ENCODE measurements at regions not wholly inside any gene's neighbourhood (a gene's known extent, or its start where the extent isn't known, plus 50 kb on each side); places are given as distances from the start of the nearest gene placed in this dataset.

DNA sequence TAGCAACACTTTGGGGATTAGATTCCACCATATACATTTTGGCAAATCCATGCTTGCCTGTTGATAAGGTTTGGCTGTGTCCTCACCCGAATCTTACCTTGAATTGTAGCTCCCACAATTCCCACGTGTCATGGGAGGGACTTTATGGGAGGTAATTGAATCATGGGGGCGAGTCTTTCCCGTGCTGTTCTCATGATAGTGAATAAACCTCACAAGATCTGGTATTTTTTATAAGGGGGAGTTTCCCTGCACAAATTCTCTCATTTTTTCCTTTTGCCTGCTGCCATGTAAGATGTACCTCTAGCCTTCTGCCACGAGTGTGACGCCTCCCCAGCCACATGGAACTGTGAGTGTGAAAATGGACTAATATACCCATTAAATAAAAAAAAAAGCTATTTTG is 265.3 kb downstream of the MRPL39 start:
- DNase-seq (ENCODE audit: insufficient read length, low spot score) (no peak), FAIRE-seq (no peak)

DNA sequence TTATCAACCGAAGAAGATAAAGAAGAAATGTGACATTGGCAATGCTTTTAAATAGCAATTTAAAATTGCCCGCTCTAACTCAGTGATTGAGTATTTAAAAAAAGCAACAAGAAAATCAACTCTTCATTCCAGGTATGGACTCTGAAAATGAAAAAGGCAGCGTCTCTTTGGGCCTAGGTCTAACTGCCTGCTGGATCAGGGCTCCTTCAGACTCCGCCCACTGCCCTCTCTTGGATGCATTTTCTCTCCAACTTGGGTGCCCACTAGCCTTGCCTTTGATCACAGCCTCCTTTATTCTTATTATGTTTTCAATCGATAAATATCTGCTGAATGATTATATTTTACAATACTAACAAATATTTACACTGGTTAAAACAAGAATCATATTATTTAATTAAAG is 268.9 kb downstream of the MRPL39 start:
- DNase-seq (ENCODE audit: insufficient read length, low spot score) = no peak
- FAIRE-seq = no peak

GRCh38 chr21:25334046-25334730 is 273.1 kb downstream of the MRPL39 start:
- FAIRE-seq (no peak), DNase-seq (ENCODE audit: insufficient read length, low spot score) (no peak)

DNA sequence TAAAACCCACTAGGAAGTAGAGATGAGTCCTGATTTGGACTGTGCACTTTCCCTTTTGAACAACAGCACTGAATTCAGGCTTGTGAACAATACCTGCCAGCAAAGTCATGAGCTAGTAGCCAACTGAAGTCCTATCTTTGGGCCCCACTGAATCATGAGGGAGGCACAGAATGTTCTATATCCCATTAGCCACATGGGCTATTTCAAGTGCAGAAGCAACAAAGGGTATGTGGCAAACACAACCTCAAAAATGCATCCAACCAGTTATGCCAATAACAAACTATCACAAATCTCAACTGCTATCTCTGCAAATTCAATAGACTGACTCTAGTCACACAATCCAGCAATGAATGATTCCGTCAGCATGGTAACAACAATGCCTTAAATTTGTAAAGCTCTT is 276.0 kb downstream of the MRPL39 start:
- DNase-seq (ENCODE audit: insufficient read length, low spot score) = no peak
- FAIRE-seq = no peak

- FAIRE-seq = no peak
- DNase-seq (ENCODE audit: insufficient read length, low spot score) = no peak
Measured at GRCh38 chr21:25330266-25330665, 277.0 kb downstream of the MRPL39 start.

DNA sequence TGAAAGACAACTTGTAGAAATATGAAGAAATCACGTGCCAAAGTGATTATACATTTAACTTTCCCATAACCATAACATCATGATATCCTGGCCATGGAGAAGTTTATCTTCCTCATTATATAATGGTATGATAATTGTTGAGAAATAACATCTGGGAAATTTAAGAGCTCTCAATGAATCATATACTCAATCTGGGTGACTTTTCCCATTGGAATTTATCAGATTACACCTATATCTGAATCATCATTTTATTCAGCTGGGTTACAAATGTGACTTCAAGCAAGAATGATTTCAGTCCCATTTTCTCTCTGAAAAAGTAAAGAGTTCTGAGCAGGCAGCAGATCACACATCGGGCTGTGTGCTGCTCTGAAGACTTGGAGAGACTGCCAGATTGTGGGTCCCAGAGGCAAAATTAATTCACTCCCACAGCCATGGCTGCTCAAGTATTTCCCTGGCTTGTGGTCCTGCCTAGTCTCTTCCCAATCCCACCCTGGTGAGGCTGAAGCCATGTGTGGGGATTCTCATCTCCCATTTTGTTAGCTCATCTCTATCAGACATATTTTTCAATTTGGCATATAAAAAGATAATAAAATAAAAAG is 278.0 kb downstream of the MRPL39 start:
- FAIRE-seq (no peak), DNase-seq (ENCODE audit: insufficient read length, low spot score) (peak; percentile 63)

GRCh38 chr21:25328736-25329135 is 278.5 kb downstream of the MRPL39 start:
- FAIRE-seq (no peak), DNase-seq (ENCODE audit: insufficient read length, low spot score) (no peak)

DNA sequence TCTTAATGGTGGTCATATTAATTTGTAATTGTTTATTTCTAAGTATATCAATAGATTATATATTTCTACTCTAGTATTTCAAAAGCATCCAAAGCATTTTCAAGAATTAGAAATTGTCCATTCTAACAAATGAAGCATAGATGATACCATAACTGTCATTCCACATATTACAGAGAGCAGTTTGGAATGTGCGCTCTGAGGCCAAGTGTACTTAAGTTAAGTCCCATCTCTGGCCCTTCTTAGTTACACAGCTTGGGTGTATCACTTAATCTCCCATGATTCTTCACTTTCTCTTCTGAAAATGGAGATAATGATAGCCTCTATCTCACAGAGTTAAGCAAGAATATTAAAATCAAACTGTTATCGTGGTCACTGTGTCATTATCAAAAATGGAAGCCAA is 281.1 kb downstream of the MRPL39 start:
- DNase-seq (ENCODE audit: insufficient read length, low spot score) = no peak
- no peak for FAIRE-seq

DNA sequence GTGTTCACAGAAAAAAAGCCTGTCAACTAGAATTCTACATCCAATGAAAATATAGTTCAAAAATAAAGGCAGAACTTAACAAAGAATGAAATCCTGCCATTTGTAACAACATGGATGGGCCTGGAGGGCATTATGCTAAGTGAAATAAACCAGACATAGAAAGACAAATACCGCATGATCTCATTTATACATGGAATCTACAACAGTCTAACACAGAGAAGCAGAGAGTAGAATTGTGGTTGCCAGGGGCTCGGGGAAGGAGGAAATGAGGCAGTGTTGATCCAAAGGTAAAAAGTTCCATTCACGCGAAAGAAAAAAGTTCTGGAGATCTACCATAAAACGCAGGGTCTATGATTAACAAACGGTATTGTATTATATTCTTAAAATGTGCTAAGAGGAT is 282.6 kb downstream of the MRPL39 start:
- no peak for FAIRE-seq

DNA sequence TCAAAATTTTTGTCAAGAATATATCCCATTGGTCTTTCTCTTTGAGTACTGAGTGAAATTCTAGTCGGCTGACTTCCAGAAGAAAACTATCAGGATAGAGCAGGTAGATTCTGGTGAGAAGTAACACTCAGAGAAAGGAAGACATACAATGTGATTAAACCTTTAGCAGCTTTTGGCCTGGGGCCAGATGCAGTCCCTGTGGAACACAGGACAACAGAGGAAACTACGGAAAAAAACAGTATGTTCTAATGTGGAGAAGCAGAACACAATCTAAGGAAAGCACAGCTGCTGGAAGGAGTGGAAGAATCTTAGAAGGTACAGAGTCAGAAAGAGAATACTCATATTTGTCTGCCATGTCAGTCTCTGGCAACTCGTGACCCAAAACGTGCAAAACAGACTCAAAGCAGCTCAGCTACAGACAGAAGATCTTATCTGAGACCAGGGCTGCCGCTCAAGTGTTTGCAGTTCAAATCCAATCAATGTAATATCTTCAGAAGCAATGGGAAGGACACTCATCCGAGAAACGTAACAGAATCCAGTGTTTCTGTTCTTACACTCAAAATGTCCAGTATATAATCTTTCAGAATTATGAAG is 283.8 kb downstream of the MRPL39 start:
- no peak for DNase-seq (ENCODE audit: insufficient read length, low spot score)
- no peak for FAIRE-seq

More for the DNA sequence above, 282.6 kb downstream of the MRPL39 start:
- DNase-seq (ENCODE audit: insufficient read length, low spot score) = no peak

DNA sequence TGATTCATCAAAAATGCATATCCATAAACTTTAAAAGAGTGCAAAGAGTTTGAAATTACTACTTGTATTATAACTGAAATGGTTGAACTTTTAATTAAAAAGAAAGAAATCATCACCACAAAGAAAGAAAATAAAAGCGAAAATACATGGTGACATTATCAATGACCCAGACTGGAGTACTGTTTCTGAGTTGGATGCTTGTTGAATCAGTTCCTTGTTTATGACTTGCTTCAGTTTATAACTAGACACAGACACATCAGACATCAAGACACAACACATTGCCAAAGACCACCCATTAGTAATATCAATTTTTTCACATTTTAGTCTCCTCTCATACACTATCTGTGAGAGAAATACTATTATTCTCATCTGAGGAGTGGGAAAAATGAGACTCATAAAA is 293.0 kb downstream of the MRPL39 start:
- DNase-seq (ENCODE audit: insufficient read length, low spot score) = no peak
- no peak for FAIRE-seq

DNA sequence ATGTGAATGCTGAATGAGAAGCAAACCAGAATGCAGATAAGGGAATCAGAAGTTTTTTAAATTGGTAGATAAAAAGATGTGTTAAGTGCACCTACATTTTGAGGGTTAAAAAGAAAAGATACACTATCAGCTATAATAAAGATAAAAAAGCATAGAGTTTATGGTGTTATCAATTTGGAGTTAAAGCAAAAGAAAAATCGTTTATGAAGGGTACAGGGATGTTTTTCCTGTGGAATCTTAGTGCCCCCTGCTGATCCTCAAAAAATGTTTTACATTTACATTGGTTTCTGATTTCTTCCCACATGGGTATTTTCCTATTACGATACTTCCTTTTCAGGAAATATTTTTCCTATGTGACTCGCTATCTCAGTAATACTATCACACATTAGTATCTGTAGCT is 293.5 kb downstream of the MRPL39 start:
- FAIRE-seq (no peak), DNase-seq (ENCODE audit: insufficient read length, low spot score) (peak; percentile 13)

DNA sequence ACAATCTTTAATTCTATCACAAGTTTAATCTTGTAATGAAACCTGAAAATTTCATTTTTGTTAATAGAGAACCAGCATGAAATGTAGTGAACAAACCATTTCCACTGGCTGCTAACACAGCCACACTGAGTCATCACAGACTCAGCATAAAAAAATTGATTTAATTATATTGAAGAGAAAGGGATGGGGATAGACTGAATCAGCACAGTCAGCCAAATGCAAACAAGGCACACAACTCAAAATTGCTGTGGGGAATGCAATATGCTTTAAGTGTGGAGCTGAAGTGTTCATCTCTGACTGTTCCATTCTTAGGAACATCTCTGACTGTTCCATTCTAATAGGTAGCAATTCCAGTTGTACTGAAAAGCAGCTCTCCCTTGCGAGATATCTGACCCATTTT is 299.8 kb downstream of the MRPL39 start:
- DNase-seq (ENCODE audit: insufficient read length, low spot score) (no peak), FAIRE-seq (no peak)

GRCh38 chr21:25304611-25305010 is 302.7 kb downstream of the MRPL39 start:
- DNase-seq (ENCODE audit: insufficient read length, low spot score) (no peak), FAIRE-seq (no peak)

- no peak for DNase-seq (ENCODE audit: insufficient read length, low spot score)
- no peak for FAIRE-seq
Measured at GRCh38 chr21:25300632-25301031, 306.6 kb downstream of the MRPL39 start.

DNA sequence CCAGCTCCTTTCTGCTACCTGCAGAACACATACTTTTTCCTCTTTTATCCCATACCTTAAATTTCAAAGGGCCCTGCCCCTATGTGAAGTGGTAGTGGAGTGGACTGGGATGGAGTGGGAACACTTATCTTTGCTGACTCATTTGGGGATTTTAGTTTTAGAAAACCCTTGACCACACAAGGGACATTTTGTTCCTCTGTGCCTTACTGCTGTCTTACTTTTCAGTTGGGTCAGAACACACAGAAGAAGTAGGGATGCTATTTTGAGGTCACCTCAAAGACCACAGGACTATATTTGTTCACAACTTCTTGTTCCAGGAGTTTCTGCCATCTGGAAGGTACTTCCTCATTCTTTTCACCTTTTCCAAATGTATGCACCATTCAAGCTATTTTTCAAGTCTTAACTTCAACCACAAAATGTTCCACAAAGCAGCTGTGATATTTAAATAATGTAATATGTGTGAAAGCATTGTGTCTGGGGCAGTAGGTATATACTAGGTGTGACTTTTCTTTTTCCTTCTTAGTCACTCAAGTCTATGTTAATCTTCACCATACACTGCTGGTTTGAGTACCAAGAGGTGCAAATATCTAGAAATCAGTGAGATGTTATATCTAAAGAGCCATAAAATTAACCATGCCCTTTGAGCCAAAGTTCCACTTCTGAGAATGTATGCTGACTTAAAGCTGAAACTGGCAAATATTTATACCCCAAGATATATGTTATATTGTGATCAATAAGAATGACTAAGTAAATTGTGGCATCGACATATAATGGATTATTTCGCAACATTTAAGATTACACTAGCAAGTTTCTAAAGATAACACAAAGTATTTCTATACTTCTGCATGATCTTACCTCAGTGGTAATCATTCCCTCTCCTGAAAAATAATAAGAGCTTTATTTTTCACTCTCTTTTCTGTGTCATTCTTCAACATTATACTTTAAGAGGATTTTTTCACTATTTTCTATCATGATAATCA is 308.5 kb downstream of the MRPL39 start:
- DNase-seq (ENCODE audit: insufficient read length, low spot score) (no peak), FAIRE-seq (no peak)

GRCh38 chr21:25297117-25297516 is 310.2 kb downstream of the MRPL39 start:
- FAIRE-seq = no peak
- DNase-seq (ENCODE audit: insufficient read length, low spot score) = no peak

GRCh38 chr21:25296252-25296651 is 311.0 kb downstream of the MRPL39 start:
- DNase-seq (ENCODE audit: insufficient read length, low spot score) (no peak), FAIRE-seq (no peak)

DNA sequence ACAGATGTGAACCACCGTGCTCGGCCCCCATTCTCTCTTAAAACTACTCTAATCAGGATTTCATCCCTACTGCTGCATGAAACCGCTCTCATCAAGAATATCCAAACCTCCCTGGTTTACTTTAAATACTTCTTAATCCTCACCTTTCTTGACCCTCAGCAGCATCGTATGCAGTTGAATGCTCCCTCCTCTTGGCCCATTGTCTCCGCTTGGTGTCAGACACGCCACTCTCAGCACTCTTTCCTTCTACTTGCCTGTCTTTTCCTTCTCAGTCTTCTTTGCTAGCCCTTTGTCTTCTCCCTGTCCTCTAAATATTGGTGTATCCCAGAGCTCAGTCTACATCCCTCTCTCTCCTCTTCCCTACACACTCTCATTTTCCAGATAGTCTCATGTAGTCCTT is 314.9 kb downstream of the MRPL39 start:
- DNase-seq (ENCODE audit: insufficient read length, low spot score) = no peak
- FAIRE-seq = no peak

DNA sequence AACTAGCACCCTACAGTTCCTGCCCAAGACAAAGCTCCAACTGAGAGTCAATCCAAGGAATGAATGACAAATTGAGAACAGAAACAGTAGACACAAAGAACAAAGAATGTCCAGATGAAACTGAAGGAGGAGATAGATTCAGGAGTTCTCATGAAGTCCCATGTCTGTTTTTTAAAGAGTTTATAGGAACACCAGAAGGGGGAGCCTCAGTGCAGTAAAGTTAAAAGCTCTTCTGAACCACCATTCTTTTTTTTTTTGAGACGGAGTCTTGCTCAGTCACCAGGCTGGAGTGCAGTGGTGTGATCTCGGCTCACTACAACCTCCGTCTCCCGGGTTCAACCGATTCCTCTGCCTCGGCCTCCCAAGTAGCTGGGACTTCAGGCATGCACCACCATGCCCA is 323.6 kb downstream of the MRPL39 start:
- DNase-seq (ENCODE audit: insufficient read length, low spot score) (no peak), FAIRE-seq (no peak)

GRCh38 chr21:25281134-25281533 is 326.1 kb downstream of the MRPL39 start:
- no peak for FAIRE-seq

More at GRCh38 chr21:25281134-25281533, 326.1 kb downstream of the MRPL39 start:
- no peak for DNase-seq (ENCODE audit: insufficient read length, low spot score)

Measured in HTR-8/SVneo (cell line).